Kidney (tissue), 13 donors: ENCODE measurements at regions not wholly inside any gene's neighbourhood (a gene's known extent, or its start where the extent isn't known, plus 50 kb on each side); places are given as distances from the start of the nearest gene placed in this dataset.

ENCODE experiments used
- DNase-seq, 5 donors: peaks; one replicate each; pipeline ENCODE4 v3.0.0-alpha.2; 2013 to 2020
- FAIRE-seq: peaks from 2 replicates; lab custom pipeline; 2012; peaks lifted over from hg19 to GRCh38; lab: Jason Lieb, UNC
- H3K27ac ChIP-seq, 2 donors: one replicate each; pipeline ENCODE4 v1.7.0; 2013; ENCODE audit warnings: low read depth in 2 of 2, low read length in 2 of 2, inconsistent platforms in 1 of 2
- H3K27me3 ChIP-seq: one replicate; pipeline ENCODE4 v1.7.1; 2013; ENCODE audit warnings: low read length, inconsistent platforms; ENCODE audit not compliant: control insufficient read depth, insufficient read depth
- H3K36me3 ChIP-seq, 3 donors: one replicate each; pipeline versions ENCODE4 v1.7.0 to v1.7.1; 2013; ENCODE audit warnings: low read length in 3 of 3, control low read depth in 1 of 3, inconsistent platforms in 1 of 3; ENCODE audit not compliant: insufficient read depth in 3 of 3, control insufficient read depth in 2 of 3
- H3K4me1 ChIP-seq, 3 donors: one replicate each; pipeline versions ENCODE4 v1.7.0 to v1.7.1; 2013; ENCODE audit warnings: low read length in 3 of 3, inconsistent platforms in 1 of 3, low read depth in 1 of 3; ENCODE audit not compliant: control insufficient read depth in 2 of 3, insufficient read depth in 2 of 3
- H3K4me3 ChIP-seq, 3 donors: one replicate each; pipeline versions ENCODE4 v1.7.0 to v1.8.1; 2013; ENCODE audit warnings: low read length in 3 of 3, control low read depth in 1 of 3, inconsistent platforms in 1 of 3
- H3K9ac ChIP-seq, 3 donors: one replicate each; pipeline versions ENCODE4 v1.7.0 to v1.7.1; 2013; ENCODE audit warnings: low read length in 3 of 3, control low read depth in 1 of 3, inconsistent platforms in 1 of 3
- H3K9me3 ChIP-seq, 3 donors: one replicate each; pipeline versions ENCODE4 v1.7.0 to v1.7.1; 2013; ENCODE audit warnings: low read length in 3 of 3, control low read depth in 1 of 3, inconsistent platforms in 1 of 3; ENCODE audit not compliant: control insufficient read depth in 2 of 3, insufficient read depth in 1 of 3
- CTCF ChIP-seq: IDR thresholded peaks from 3 replicates; pipeline ENCODE4 v1.5.1; 2012; ENCODE audit warnings: mild to moderate bottlenecking, moderate library complexity, borderline replicate concordance; ENCODE audit not compliant: insufficient read depth; ENCODE audit errors: extremely low read depth
- intact Hi-C: fragments of 100-400 bp; cut with DNase I; formaldehyde crosslinking; loops from one replicate; pipeline ENCODE4 v1.11.1; 2022
- donor health status: control.
- donor health status: control.
- donor health status: control.
- donor health status: control.
- donor health status: control.
- donor health status: DM: yes; HTN: yes; CAD: no.
- donor health status: Normal renal cell carcinoma (clear cell type).

DNA sequence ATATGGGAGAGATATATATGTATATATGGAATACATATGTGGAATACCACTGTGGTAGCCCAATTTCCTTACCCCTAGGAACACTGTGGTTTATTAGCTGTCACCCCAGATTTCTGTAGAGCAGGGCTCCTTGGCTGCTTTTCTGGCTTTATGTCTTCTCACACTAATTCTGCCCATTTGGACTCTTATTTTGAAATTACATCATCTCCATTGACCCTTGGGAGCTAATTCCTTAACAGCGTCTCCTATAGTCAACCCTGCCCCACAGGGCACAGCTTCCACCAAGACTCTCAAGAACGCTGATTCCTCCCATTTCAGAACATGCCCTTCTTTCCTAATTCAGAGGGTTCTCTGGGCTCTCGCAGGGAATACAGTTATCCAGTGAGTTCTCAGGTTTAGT is 55.4 kb upstream of the TARP start:
- intact Hi-C loops = no loop called here
- no peaks in the 10 kb centered on the region for H3K4me1 ChIP-seq
- no peak overlapping the region for H3K9ac ChIP-seq
- no peaks in the 10 kb centered on the region for H3K36me3 ChIP-seq
- H3K27ac ChIP-seq = no peak overlapping the region
- no peaks in the 10 kb centered on the region for H3K27me3 ChIP-seq
- H3K4me3 ChIP-seq = no peak overlapping the region
- H3K9me3 ChIP-seq = no peaks in the 10 kb centered on the region
- FAIRE-seq (no peak), DNase-seq (no peak)
- no peak for TF ChIP-seq CTCF

DNA sequence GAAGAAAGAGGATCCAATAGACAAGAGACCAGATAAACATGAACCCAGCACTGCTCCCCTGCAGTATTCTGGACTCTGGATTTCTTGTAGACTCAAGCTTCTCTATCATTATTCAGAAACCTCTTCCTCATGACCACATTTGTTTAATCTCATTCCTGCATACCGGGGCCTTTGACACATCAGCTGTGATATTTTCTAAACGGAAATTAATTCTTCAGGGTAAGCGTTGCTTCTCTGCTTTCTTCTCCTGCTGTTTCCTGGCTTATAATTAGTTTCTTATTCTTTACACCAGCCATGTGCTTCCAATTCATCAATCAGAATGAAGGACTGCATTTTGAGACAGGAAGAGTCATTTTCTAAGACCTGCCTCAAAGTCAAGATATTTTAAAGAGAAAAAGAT is 54.2 kb upstream of the TARP start:
- no peak for DNase-seq
- Histone ChIP-seq H3K36me3 (no peaks in the 10 kb centered on the region), H3K4me1 (no peaks in the 10 kb centered on the region), H3K27ac (no peak overlapping the region), H3K27me3 (no peaks in the 10 kb centered on the region), H3K9ac (no peak overlapping the region), H3K4me3 (no peak overlapping the region), H3K9me3 (no peaks in the 10 kb centered on the region)
- no peak for TF ChIP-seq CTCF
- FAIRE-seq = no peak
- intact Hi-C loops = no loop called here
